Activated CD4-positive, alpha-beta T cell treated with anti-CD3 and anti-CD28 coated beads, Interleukin-2, amount 50 U/mL, for 48 hours (primary cell): ENCODE measurements at regions not wholly inside any gene's neighbourhood (a gene's known extent, or its start where the extent isn't known, plus 50 kb on each side); places are given as distances from the start of the nearest gene placed in this dataset.

ENCODE experiments used
- DNase-seq, 2 experiments: peaks; one replicate each; pipeline ENCODE4 v3.0.0-alpha.2; 2020

DNA sequence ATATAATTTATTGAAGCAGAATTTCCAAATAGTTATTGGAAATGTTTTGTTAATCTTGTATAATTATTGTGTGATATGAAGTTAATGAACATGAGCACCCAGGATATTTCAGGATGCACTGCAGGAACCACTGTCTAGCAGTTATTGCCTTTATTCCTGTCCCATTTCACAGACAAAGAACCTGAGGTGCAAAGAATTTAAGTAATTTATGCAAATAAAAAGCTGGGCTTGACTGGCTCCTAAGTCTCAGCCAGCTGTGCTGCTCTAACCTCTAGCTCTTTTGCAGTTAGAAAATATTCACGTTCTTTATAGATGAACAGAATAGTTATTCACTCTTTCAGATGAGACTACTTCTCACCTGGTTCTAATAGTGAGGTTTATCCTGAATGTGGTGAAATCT, 50.0 kb upstream of the NUDT12 start:
- no peak for DNase-seq
